SK-N-DZ (cell line): ENCODE measurements at regions not wholly inside any gene's neighbourhood (a gene's known extent, or its start where the extent isn't known, plus 50 kb on each side); places are given as distances from the start of the nearest gene placed in this dataset.

Source experiments
- DNase-seq: peaks from one replicate; pipeline ENCODE4 v3.0.0-alpha.2; 2015; ENCODE audit warnings: low spot score

- no peak for DNase-seq
Observed at GRCh38 chr14:42633504-42634095, 1026.9 kb downstream of the LRFN5 start.

- DNase-seq, result no peak
Observed at GRCh38 chr14:42629553-42629952, 1022.9 kb downstream of the LRFN5 start.

- DNase-seq, result no peak
Observed at GRCh38 chr14:42628602-42629001, 1021.9 kb downstream of the LRFN5 start.

GRCh38 chr14:42626986-42627385, 1020.3 kb downstream of the LRFN5 start:
- DNase-seq, result no peak

GRCh38 chr14:42624980-42625761, 1018.5 kb downstream of the LRFN5 start:
- DNase-seq, result no peak

- no peak for DNase-seq
Observed at GRCh38 chr14:42617005-42617404, 1010.3 kb downstream of the LRFN5 start.

- no peak for DNase-seq
Observed at GRCh38 chr14:42606839-42607238, 1000.2 kb downstream of the LRFN5 start.

- no peak for DNase-seq
Observed at GRCh38 chr14:42602336-42602845, 995.7 kb downstream of the LRFN5 start.

- DNase-seq, result no peak
Observed at GRCh38 chr14:42572032-42572431, 965.4 kb downstream of the LRFN5 start.

GRCh38 chr14:42569227-42569626, 962.6 kb downstream of the LRFN5 start:
- no peak for DNase-seq

GRCh38 chr14:42565556-42565955, 958.9 kb downstream of the LRFN5 start:
- no peak for DNase-seq

GRCh38 chr14:42563313-42563712, 956.6 kb downstream of the LRFN5 start:
- no peak for DNase-seq

GRCh38 chr14:42556551-42556950, 949.9 kb downstream of the LRFN5 start:
- DNase-seq, result no peak

GRCh38 chr14:42555365-42555764, 948.7 kb downstream of the LRFN5 start:
- DNase-seq, result no peak

GRCh38 chr14:42554091-42554490, 947.4 kb downstream of the LRFN5 start:
- DNase-seq, result no peak

- no peak for DNase-seq
Observed at GRCh38 chr14:42550310-42550709, 943.6 kb downstream of the LRFN5 start.

- no peak for DNase-seq
Observed at GRCh38 chr14:42548349-42548748, 941.7 kb downstream of the LRFN5 start.

- no peak for DNase-seq
Observed at GRCh38 chr14:42545636-42546035, 939.0 kb downstream of the LRFN5 start.

GRCh38 chr14:42541535-42542001, 934.9 kb downstream of the LRFN5 start:
- no peak for DNase-seq

- no peak for DNase-seq
Observed at GRCh38 chr14:42535397-42535796, 928.7 kb downstream of the LRFN5 start.

- no peak for DNase-seq
Observed at GRCh38 chr14:42533476-42533875, 926.8 kb downstream of the LRFN5 start.

GRCh38 chr14:42532194-42532593, 925.5 kb downstream of the LRFN5 start:
- DNase-seq, result no peak

GRCh38 chr14:42527141-42527540, 920.5 kb downstream of the LRFN5 start:
- no peak for DNase-seq
